Fibroblast of lung (primary cell): ENCODE measurements at regions not wholly inside any gene's neighbourhood (a gene's known extent, or its start where the extent isn't known, plus 50 kb on each side); places are given as distances from the start of the nearest gene placed in this dataset.

Experiments
- DNase-seq, 2 donors: peaks; one replicate each; pipeline versions ENCODE4 v3.0.0 to v3.0.0-alpha.2; 2010; ENCODE audit warnings: low read depth in 2 of 2
- H2AFZ ChIP-seq: 2 replicates; pipeline ENCODE4 v1.5.1; 2012; ENCODE audit warnings: low read length, control low read depth, inconsistent platforms
- H3K27ac ChIP-seq: 2 replicates; pipeline ENCODE4 v1.5.1; 2011; ENCODE audit warnings: low read length, control low read depth; ENCODE audit not compliant: insufficient read depth
- H3K27me3 ChIP-seq: 2 replicates; pipeline ENCODE4 v1.5.1; 2011; ENCODE audit warnings: mild to moderate bottlenecking, low read length; ENCODE audit not compliant: control insufficient read depth, insufficient read depth
- H3K36me3 ChIP-seq: 2 replicates; pipeline ENCODE4 v1.5.1; 2011; ENCODE audit warnings: low read length; ENCODE audit not compliant: control insufficient read depth, insufficient read depth
- H3K4me1 ChIP-seq: 2 replicates; pipeline ENCODE4 v1.5.1; 2011; ENCODE audit warnings: low read length; ENCODE audit not compliant: control insufficient read depth, insufficient read depth; ENCODE audit errors: extremely low read depth
- H3K4me2 ChIP-seq: 2 replicates; pipeline ENCODE4 v1.5.1; 2011; ENCODE audit warnings: low read length, control low read depth; ENCODE audit not compliant: insufficient read depth; ENCODE audit errors: extremely low read depth
- H3K4me3 ChIP-seq, 4 experiments: fragments of 200-600 bp in 1 of 4; sonication (generic) in 1 of 4; replicated peaks in 1 of 4; 2 replicates each; pipeline ENCODE4 v1.5.1; 2011 to 2016; ENCODE audit warnings: low read length in 4 of 4, low read depth in 3 of 4, mild to moderate bottlenecking in 3 of 4, control low read depth in 2 of 4, inconsistent platforms in 1 of 4, mixed read lengths in 1 of 4; ENCODE audit not compliant: insufficient read depth in 1 of 4; ENCODE audit errors: control extremely low read depth in 1 of 4
- H3K79me2 ChIP-seq: 2 replicates; pipeline ENCODE4 v1.5.1; 2012; ENCODE audit warnings: mild to moderate bottlenecking, low read length, inconsistent platforms; ENCODE audit not compliant: control insufficient read depth, insufficient read depth
- H3K9ac ChIP-seq: 2 replicates; pipeline ENCODE4 v1.5.1; 2011; ENCODE audit warnings: mild to moderate bottlenecking, low read length, control low read depth; ENCODE audit not compliant: insufficient read depth
- H3K9me3 ChIP-seq: 2 replicates; pipeline ENCODE4 v1.5.1; 2012; ENCODE audit warnings: low read depth, low read length; ENCODE audit not compliant: control insufficient read depth, insufficient read depth
- H4K20me1 ChIP-seq: 2 replicates; pipeline ENCODE4 v1.5.1; 2011; ENCODE audit warnings: low read length; ENCODE audit not compliant: control insufficient read depth, insufficient read depth; ENCODE audit errors: extremely low read depth
- CTCF ChIP-seq, 2 donors: IDR thresholded peaks in 1 of 2; conservative IDR thresholded peaks in 1 of 2; 1 replicate in 1 of 2; 2 replicates in 1 of 2; pipeline ENCODE4 v1.5.1; 2011 to 2012; ENCODE audit warnings: low read length in 2 of 2, control low read depth in 1 of 2, inconsistent platforms in 1 of 2, low read depth in 1 of 2, mild to moderate bottlenecking in 1 of 2
- EZH2 ChIP-seq: IDR thresholded peaks from 2 replicates; pipeline ENCODE4 v1.5.1; 2012; ENCODE audit warnings: low read length, control low read depth, mild to moderate bottlenecking; ENCODE audit errors: missing control alignments

DNA sequence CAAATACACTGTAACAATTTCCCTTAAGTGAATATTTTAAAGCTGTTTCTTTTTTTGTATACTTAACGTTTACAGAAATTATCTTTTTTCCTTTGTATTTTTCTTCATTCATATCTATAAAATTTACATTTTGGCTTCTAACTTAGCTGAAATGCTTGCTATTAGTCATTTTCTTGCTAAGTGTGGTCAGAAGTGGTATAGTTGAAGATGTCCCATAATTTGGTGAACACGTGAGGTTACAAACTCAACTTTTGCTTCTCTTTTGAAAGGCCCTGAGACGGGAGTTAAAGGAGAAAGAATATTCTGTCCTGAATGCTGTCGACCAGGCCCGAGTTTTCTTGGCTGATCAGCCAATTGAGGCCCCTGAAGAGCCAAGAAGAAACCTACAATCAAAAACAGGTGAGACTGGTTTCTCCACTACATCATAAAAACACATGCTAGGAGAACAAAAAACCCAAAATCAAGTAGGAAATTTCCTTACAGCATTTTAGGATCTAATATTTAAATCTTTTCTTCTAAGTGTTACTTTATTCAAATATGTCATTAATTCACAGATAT lies 445.0 kb downstream of the UTRN start:
- Histone ChIP-seq H3K4me1 (no peaks in the 10 kb centered on the region), H2AFZ (no peak overlapping the region), H3K27me3 (no peaks in the 10 kb centered on the region), H3K4me2 (no peak overlapping the region), H3K79me2 (no peaks in the 10 kb centered on the region), H3K36me3 (peaks cover 2% of the 10 kb centered on the region), H3K27ac (no peak overlapping the region), H4K20me1 (no peaks in the 10 kb centered on the region), H3K9me3 (no peaks in the 10 kb centered on the region), H3K9ac (no peak overlapping the region), H3K4me3 (no peak overlapping the region)
- no peak for DNase-seq
- TF ChIP-seq CTCF (conservative IDR thresholded peaks at IDR 0.05 in 1 of 2, IDR thresholded peaks at IDR 0.05 in 1 of 2; ENCODE audit: low read depth in 1 of 2, low read length in 2 of 2) (no peak), EZH2 (no peak)

- H3K27me3 ChIP-seq, result no peaks in the 10 kb centered on the region
- H3K36me3 ChIP-seq, result peaks cover 2% of the 10 kb centered on the region
- no peaks in the 10 kb centered on the region for H3K79me2 ChIP-seq
- no peak overlapping the region for H3K27ac ChIP-seq
- H3K9ac ChIP-seq, result no peak overlapping the region
- no peak overlapping the region for H3K4me2 ChIP-seq
- TF ChIP-seq CTCF (conservative IDR thresholded peaks at IDR 0.05 in 1 of 2, IDR thresholded peaks at IDR 0.05 in 1 of 2; ENCODE audit: low read depth in 1 of 2, low read length in 2 of 2), result no peak
- TF ChIP-seq EZH2, result no peak
- no peak overlapping the region for H3K4me3 ChIP-seq
- no peaks in the 10 kb centered on the region for H3K4me1 ChIP-seq
- no peaks in the 10 kb centered on the region for H3K9me3 ChIP-seq
- H4K20me1 ChIP-seq, result no peaks in the 10 kb centered on the region
- no peak for DNase-seq
- no peak overlapping the region for H2AFZ ChIP-seq
Observed at GRCh38 chr6:144731229-144731628, 446.1 kb downstream of the UTRN start.

DNA sequence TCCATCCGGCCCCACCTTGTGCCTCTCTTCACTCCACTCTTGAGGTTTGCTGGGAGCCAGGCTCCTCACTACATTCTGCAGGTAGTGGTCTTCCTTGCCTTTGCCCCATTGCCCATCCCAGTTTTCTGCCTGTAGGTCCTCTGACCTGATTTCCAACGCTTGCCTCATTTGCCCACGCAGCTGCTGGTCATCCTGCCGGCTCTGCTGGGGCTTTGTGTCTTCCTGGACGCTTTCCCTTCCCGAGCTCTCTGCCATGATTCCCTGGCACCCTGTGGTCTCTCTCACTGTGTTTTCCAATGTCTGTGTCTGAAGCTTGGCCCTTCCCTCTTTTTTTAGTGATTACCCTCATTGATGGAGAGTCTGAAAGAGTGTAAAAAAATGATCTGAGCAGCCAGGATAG lies 451.6 kb downstream of the UTRN start:
- H3K4me2 ChIP-seq, result no peak overlapping the region
- H3K36me3 ChIP-seq, result peaks cover 2% of the 10 kb centered on the region
- H3K4me1 ChIP-seq, result no peaks in the 10 kb centered on the region
- no peak overlapping the region for H3K9ac ChIP-seq
- H3K27ac ChIP-seq, result no peak overlapping the region
- H2AFZ ChIP-seq, result no peak overlapping the region
- H3K4me3 ChIP-seq, result no peak overlapping the region
- DNase-seq, result no peak
- TF ChIP-seq CTCF (conservative IDR thresholded peaks at IDR 0.05 in 1 of 2, IDR thresholded peaks at IDR 0.05 in 1 of 2; ENCODE audit: low read depth in 1 of 2, low read length in 2 of 2), result no peak
- no peak for TF ChIP-seq EZH2
- H4K20me1 ChIP-seq, result no peaks in the 10 kb centered on the region
- no peaks in the 10 kb centered on the region for H3K9me3 ChIP-seq
- H3K27me3 ChIP-seq, result no peaks in the 10 kb centered on the region
- H3K79me2 ChIP-seq, result no peaks in the 10 kb centered on the region
